CD4-positive, alpha-beta T cell treated with Interferon gamma for 1 hour (primary cell): ENCODE measurements at regions not wholly inside any gene's neighbourhood (a gene's known extent, or its start where the extent isn't known, plus 50 kb on each side); places are given as distances from the start of the nearest gene placed in this dataset.
"Not testable (repeated sequence)": the region's sequence is repeated elsewhere in the genome, so short reads cannot be mapped to it uniquely, and the experiment has no call there.

Source experiments
- DNase-seq: peaks from one replicate; pipeline ENCODE4 v3.0.0-alpha.2; 2020

- no peak for DNase-seq
These were observed 262.0 kb downstream of the PLK2 start for GRCh38 chr5:58197875-58198274.

GRCh38 chr5:58191443-58191842 is 268.4 kb downstream of the PLK2 start:
- no peak for DNase-seq

- DNase-seq: no peak
These were observed 271.6 kb downstream of the PLK2 start for GRCh38 chr5:58188262-58188651.

- DNase-seq: no peak
These were observed 272.2 kb downstream of the PLK2 start for GRCh38 chr5:58187432-58188261.

DNA sequence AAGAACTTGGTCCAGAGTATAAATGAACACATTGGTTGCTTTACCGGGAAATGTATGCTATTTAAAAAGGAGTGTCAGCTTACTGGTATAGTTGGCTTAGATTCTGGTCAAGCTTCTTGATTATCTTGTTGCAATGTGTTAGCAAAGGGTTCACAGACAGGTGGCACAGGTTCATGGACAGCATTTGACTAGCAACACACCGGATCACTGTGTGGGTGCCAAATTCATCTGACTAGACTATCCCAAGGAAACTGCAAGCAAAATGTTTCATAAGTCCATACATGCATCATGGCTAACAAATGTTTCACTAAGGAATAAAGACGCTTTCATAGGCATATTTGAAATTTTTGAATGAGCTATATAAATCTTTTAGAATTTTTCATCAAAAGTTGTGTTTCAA is 274.1 kb downstream of the PLK2 start:
- DNase-seq: no peak

DNA sequence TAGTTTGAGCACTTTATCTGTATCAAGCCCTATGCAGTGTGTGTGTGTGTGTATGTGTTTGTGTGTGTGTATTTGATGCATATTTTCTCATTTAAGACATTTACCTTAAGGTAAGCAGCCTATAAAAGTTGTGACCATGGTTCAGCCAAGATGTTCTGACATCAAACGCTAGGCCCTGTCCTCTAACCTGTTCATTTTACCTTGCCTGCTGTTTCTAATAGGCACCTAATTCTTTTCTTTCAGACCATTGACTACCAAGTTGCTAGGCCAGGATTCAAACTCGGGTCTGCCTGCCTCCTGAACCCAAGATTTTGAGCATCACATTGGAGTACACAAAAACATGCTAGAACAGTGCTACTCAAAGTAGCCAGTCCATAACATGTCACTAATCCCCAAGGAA is 274.5 kb downstream of the PLK2 start:
- DNase-seq: no peak

- DNase-seq: no peak
These were observed 275.0 kb downstream of the PLK2 start for GRCh38 chr5:58184910-58185309.

DNA sequence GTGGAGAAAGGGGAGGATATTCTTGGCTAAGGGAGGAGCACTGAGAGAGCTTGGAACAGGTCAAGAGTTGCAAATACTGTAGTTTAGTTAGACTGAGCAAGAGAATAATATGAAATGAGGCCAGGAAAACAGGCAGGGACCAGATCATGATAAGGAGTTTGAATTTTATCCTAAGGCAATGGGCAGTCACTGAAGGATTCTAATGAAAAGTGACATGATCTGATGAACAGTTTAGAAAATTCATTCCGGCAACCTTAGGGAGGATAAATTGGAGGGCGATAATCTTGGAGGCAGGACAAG is 276.1 kb downstream of the PLK2 start:
- DNase-seq: no peak

GRCh38 chr5:58183078-58183785 is 276.7 kb downstream of the PLK2 start:
- DNase-seq: no peak

- no peak for DNase-seq
These were observed 277.5 kb downstream of the PLK2 start for GRCh38 chr5:58182287-58182841.

GRCh38 chr5:58181578-58182286 is 278.2 kb downstream of the PLK2 start:
- no peak for DNase-seq

GRCh38 chr5:58172946-58173345 is 286.9 kb downstream of the PLK2 start:
- no peak for DNase-seq

GRCh38 chr5:58165152-58165551 is 294.7 kb downstream of the PLK2 start:
- DNase-seq: no peak

GRCh38 chr5:58161889-58162288 is 298.0 kb downstream of the PLK2 start:
- not testable (repeated sequence) for DNase-seq

DNA sequence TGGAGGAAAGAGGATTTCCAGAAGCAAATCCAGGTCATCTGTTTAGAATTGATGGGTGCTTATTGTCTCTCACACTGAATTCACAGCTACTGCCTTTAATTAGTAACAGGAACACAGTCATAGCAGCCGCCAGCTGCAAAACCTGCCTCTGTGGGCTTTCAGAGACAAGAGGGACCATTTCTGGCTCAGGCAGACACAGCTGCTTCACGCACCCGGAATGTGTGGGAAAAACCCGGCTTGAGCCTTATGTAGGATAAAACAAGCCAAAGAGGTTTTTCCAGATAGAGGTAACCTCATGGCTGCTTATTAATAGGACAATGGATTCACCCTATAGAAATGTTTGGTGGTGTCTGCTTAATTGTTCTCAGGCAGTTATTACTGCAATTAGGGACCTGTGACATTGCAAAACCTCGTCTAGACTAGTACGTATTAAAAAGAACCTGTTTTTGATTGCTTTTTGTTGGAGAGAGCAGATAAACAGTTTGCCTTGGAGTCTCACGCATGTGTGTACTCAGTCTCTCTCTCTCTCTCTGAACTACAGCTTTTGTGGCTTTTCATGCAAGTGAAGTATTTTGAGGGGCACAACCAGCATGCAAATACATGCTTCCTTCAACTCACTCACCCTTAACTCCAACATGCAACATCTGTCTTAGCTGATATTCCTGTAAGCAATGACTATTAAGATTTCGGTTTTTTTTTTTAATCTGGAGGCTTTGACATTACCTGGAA is 302.7 kb downstream of the PLK2 start:
- DNase-seq: no peak

- no peak for DNase-seq
These were observed 303.5 kb downstream of the PLK2 start for GRCh38 chr5:58156361-58156760.

GRCh38 chr5:58153255-58153654 is 306.6 kb downstream of the PLK2 start:
- DNase-seq: no peak

DNA sequence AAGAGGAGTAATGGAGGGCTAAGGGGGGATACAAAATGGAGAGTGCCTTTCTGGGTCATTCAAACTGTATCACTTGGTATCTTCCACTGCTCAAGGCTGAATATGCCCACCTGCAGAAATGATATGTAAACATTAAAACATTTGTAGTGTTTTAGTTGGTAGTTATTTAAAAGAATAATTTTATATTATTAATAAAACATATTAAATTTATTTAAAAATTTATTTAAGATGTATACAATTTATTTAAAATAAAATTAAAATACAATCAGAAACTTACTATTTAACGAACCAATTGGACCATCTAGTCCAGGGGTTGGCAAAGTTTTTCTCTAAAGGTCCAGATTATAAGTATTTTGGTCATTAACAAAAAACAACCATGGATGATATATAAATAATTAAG is 308.5 kb downstream of the PLK2 start:
- DNase-seq: no peak

GRCh38 chr5:58150926-58151325 is 309.0 kb downstream of the PLK2 start:
- no peak for DNase-seq

- no peak for DNase-seq
These were observed 310.1 kb downstream of the PLK2 start for GRCh38 chr5:58149746-58150145.

GRCh38 chr5:58149345-58149744 is 310.5 kb downstream of the PLK2 start:
- DNase-seq: no peak

- DNase-seq: no peak
These were observed 311.6 kb downstream of the PLK2 start for GRCh38 chr5:58148254-58148775.
